ENCODE measurements at regions not wholly inside any gene's neighbourhood (a gene's known extent, or its start where the extent isn't known, plus 50 kb on each side); places are given as distances from the start of the nearest gene placed in this dataset.

DNA sequence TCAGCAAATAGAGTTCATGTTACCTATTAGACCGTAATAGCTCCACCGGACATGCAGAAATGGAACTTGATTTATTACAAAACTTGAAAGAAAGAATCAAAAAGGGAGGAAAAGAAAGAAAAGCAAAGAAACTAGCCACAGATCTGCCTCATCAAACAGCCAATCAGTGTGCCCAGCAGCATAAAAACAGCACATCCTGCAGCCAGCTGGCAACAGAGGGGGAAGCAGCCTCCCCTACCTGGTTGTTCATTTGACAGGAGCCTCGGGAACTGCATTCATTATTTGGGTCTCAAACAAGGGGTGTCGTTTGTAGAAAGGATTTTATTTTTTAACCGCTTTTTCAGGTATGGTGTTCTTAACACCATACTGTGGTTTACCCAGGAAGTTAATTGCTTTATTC is 181.5 kb upstream of the TOPAZ1 start:
- peak in 1 of 2 donors; percentile 12 for DNase-seq
- Mint-ChIP-seq H3K4me3 (no peak overlapping the region), H3K4me1 (no peaks in the 10 kb centered on the region), H3K9me3 (no peaks in the 10 kb centered on the region), H3K27me3 (ENCODE audit: low read depth in 2 of 2) (peaks cover 21 to 22% of the 10 kb centered on the region in 2 donors), H3K27ac (no peak overlapping the region), H3K36me3 (no peaks in the 10 kb centered on the region)
- H3K27me3 ChIP-seq (ENCODE audit: control insufficient read depth, insufficient read depth, low read length), result no peaks in the 10 kb centered on the region
- no peaks in the 10 kb centered on the region for H3K4me1 ChIP-seq (ENCODE audit: control insufficient read depth, insufficient read depth, low read length)
- TF ChIP-seq, protein P1, sequence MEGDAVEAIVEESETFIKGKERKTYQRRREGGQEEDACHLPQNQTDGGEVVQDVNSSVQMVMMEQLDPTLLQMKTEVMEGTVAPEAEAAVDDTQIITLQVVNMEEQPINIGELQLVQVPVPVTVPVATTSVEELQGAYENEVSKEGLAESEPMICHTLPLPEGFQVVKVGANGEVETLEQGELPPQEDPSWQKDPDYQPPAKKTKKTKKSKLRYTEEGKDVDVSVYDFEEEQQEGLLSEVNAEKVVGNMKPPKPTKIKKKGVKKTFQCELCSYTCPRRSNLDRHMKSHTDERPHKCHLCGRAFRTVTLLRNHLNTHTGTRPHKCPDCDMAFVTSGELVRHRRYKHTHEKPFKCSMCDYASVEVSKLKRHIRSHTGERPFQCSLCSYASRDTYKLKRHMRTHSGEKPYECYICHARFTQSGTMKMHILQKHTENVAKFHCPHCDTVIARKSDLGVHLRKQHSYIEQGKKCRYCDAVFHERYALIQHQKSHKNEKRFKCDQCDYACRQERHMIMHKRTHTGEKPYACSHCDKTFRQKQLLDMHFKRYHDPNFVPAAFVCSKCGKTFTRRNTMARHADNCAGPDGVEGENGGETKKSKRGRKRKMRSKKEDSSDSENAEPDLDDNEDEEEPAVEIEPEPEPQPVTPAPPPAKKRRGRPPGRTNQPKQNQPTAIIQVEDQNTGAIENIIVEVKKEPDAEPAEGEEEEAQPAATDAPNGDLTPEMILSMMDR (IDR thresholded peaks at IDR 0.05), result no peak
- H3K27ac ChIP-seq (ENCODE audit: low read length), result no peak overlapping the region
- 44% methylated on average over 5 of the region's 5 CpGs for WGBS (ENCODE audit: insufficient coverage)
- H3K4me3 ChIP-seq (ENCODE audit: low read length), result no peak overlapping the region
- ATAC-seq, result no peak
- intact Hi-C loops (cut with micrococcal nuclease), result no loop called here
- H3K36me3 ChIP-seq (ENCODE audit: control insufficient read depth, insufficient read depth, low read length), result no peaks in the 10 kb centered on the region
- H3K9me3 ChIP-seq (ENCODE audit: control insufficient read depth, insufficient read depth, low read length), result no peaks in the 10 kb centered on the region

DNA sequence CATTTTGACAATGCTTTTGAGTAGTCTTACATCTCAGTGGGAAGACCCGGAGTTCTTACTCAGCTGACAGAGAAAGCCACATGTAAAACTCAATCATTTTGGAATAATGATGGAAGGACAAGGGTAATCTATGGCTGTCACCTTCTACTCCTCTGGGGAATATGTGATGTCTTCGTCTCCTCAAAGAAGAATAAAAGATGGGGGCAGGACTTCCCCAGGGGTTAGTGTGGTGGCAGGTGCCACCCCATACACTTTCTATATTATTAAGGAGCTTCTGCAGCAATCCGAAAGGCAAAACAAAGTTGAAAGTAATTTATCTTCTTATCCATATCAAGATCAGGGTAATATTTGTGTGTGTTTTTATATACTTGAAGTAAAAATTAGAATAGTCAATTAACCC is 180.4 kb upstream of the TOPAZ1 start:
- Mint-ChIP-seq H3K27ac (no peak overlapping the region), H3K36me3 (no peaks in the 10 kb centered on the region), H3K9me3 (no peaks in the 10 kb centered on the region), H3K4me1 (no peaks in the 10 kb centered on the region), H3K27me3 (ENCODE audit: low read depth in 2 of 2) (peaks cover 19 to 22% of the 10 kb centered on the region in 2 donors), H3K4me3 (no peak overlapping the region)
- intact Hi-C loops (cut with micrococcal nuclease), result no loop called here
- no peaks in the 10 kb centered on the region for H3K36me3 ChIP-seq (ENCODE audit: control insufficient read depth, insufficient read depth, low read length)
- H3K27ac ChIP-seq (ENCODE audit: low read length), result no peak overlapping the region
- ATAC-seq (no peak), DNase-seq (no peak)
- TF ChIP-seq, protein P1 (IDR thresholded peaks at IDR 0.05), result no peak
- no peak overlapping the region for H3K4me3 ChIP-seq (ENCODE audit: low read length)
- H3K27me3 ChIP-seq (ENCODE audit: control insufficient read depth, insufficient read depth, low read length), result no peaks in the 10 kb centered on the region
- WGBS (ENCODE audit: insufficient coverage), result 71% methylated on average over 2 of the region's 3 CpGs
- no peaks in the 10 kb centered on the region for H3K9me3 ChIP-seq (ENCODE audit: control insufficient read depth, insufficient read depth, low read length)
- no peaks in the 10 kb centered on the region for H3K4me1 ChIP-seq (ENCODE audit: control insufficient read depth, insufficient read depth, low read length)

DNA sequence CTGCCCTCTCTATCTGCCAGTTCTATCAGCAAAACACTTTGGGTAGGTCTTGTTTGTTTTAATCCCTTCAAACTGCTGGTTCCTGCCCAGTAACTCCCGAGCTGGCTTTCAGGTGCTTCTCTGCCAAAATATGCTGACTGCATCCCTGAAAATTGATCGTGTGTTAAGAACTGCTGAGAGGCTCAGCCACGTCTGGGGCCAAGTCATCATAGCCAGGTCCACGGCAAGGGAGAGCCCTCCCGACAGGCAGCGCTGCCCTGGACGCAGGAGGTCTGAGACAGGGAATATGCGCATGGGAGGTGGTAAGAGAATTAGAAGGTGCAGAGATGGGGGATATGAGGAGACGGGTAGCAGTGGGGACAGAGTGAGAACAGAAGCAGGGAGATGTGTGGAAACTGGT is 179.7 kb upstream of the TOPAZ1 start:
- WGBS (ENCODE audit: insufficient coverage), result 87% methylated on average over 9 of the region's 9 CpGs
- Mint-ChIP-seq H3K27ac (no peak overlapping the region), H3K36me3 (no peaks in the 10 kb centered on the region), H3K4me3 (no peak overlapping the region), H3K4me1 (no peaks in the 10 kb centered on the region), H3K27me3 (ENCODE audit: low read depth in 2 of 2) (peaks cover 18 to 22% of the 10 kb centered on the region in 2 donors), H3K9me3 (no peaks in the 10 kb centered on the region)
- Histone ChIP-seq H3K27ac (ENCODE audit: low read length) (no peak overlapping the region), H3K4me1 (ENCODE audit: control insufficient read depth, insufficient read depth, low read length) (no peaks in the 10 kb centered on the region), H3K36me3 (ENCODE audit: control insufficient read depth, insufficient read depth, low read length) (no peaks in the 10 kb centered on the region), H3K9me3 (ENCODE audit: control insufficient read depth, insufficient read depth, low read length) (no peaks in the 10 kb centered on the region), H3K4me3 (ENCODE audit: low read length) (no peak overlapping the region), H3K27me3 (ENCODE audit: control insufficient read depth, insufficient read depth, low read length) (no peaks in the 10 kb centered on the region)
- ATAC-seq, result no peak
- TF ChIP-seq, protein P1 (IDR thresholded peaks at IDR 0.05), result no peak
- intact Hi-C loops (cut with micrococcal nuclease), result no loop called here
- DNase-seq, result no peak

DNA sequence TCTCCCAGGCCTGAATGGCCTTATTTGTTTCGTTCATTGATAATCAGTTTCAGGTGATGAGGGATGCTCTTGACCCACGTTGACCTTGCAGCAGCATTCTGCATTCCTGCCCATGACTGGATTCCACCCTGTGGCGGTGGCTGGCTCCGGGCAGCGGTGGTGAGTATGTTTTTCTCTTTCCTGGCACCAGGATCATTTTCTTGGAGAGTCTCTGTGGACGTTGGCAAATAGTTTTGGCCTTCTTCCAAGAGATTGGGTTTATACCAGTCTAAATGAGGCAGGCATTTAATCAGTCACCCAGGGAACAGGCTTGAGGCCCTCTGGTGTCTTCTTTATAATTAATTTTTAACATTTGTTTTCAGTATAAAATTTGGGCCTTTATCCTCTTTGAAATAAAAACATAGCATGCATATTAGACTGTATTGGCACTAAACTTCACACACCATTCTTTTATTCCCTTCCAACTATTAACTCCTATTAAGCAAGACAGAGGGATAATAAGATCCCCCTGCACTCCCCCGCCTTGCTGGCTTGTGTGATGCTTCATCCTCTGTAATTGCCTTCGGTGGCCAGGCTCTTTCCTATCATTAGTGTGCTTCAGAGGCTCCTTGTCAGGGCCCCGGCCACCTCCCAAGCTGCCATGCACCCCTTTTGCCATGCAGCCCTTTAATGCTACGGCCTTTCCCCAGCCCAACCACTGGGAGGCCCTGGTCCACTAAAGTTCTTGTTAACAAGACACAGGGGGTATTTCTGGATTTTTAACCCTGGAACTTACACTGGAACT is 176.2 kb upstream of the TOPAZ1 start:
- Histone ChIP-seq H3K27me3 (ENCODE audit: control insufficient read depth, insufficient read depth, low read length) (no peaks in the 10 kb centered on the region), H3K4me1 (ENCODE audit: control insufficient read depth, insufficient read depth, low read length) (no peaks in the 10 kb centered on the region), H3K27ac (ENCODE audit: low read length) (no peak overlapping the region), H3K9me3 (ENCODE audit: control insufficient read depth, insufficient read depth, low read length) (no peaks in the 10 kb centered on the region), H3K36me3 (ENCODE audit: control insufficient read depth, insufficient read depth, low read length) (no peaks in the 10 kb centered on the region), H3K4me3 (ENCODE audit: low read length) (no peak overlapping the region)
- DNase-seq, result no peak
- Mint-ChIP-seq H3K27me3 (ENCODE audit: low read depth in 2 of 2) (peaks cover 14 to 15% of the 10 kb centered on the region in 2 donors), H3K36me3 (no peaks in the 10 kb centered on the region), H3K4me1 (no peaks in the 10 kb centered on the region), H3K4me3 (no peak overlapping the region), H3K9me3 (no peaks in the 10 kb centered on the region), H3K27ac (no peak overlapping the region)
- intact Hi-C loops (cut with micrococcal nuclease), result no loop called here
- WGBS (ENCODE audit: insufficient coverage), result 86% methylated on average over 10 of the region's 10 CpGs
- TF ChIP-seq, protein P1 (IDR thresholded peaks at IDR 0.05), result no peak
- no peak for ATAC-seq
